ENCODE measurements at regions not wholly inside any gene's neighbourhood (a gene's known extent, or its start where the extent isn't known, plus 50 kb on each side); places are given as distances from the start of the nearest gene placed in this dataset.

GRCh38 chr1:102282955-102283354 is 286.2 kb upstream of the OLFM3 start:
- no peaks in the 10 kb centered on the region for H3K36me3 ChIP-seq
- intact Hi-C loops (cut with DNase I): no loop called here
- H3K9me3 ChIP-seq: no peaks in the 10 kb centered on the region
- DNase-seq: no peak
- no peak for TF ChIP-seq CTCF (IDR thresholded peaks at IDR 0.05)
- no peak for TF ChIP-seq POLR2A (IDR thresholded peaks at IDR 0.05)
- no peak overlapping the region for H3K27ac ChIP-seq
- no peak overlapping the region for H3K4me3 ChIP-seq (replicated peaks in 1 of 3)
- H3K4me1 ChIP-seq: no peaks in the 10 kb centered on the region
- 72 to 73% methylated on average over 1 of the region's 1 CpG for WGBS, 2 donors
- H3K27me3 ChIP-seq: no peaks in the 10 kb centered on the region

GRCh38 chr1:102262994-102263393 is 266.3 kb upstream of the OLFM3 start:
- TF ChIP-seq POLR2A (IDR thresholded peaks at IDR 0.05) (no peak), CTCF (IDR thresholded peaks at IDR 0.05) (no peak)
- Histone ChIP-seq H3K4me3 (replicated peaks in 1 of 3) (no peak overlapping the region), H3K36me3 (no peaks in the 10 kb centered on the region), H3K27me3 (no peaks in the 10 kb centered on the region), H3K27ac (no peak overlapping the region), H3K4me1 (no peaks in the 10 kb centered on the region), H3K9me3 (no peaks in the 10 kb centered on the region)
- intact Hi-C loops (cut with DNase I): no loop called here
- no peak for DNase-seq

DNA sequence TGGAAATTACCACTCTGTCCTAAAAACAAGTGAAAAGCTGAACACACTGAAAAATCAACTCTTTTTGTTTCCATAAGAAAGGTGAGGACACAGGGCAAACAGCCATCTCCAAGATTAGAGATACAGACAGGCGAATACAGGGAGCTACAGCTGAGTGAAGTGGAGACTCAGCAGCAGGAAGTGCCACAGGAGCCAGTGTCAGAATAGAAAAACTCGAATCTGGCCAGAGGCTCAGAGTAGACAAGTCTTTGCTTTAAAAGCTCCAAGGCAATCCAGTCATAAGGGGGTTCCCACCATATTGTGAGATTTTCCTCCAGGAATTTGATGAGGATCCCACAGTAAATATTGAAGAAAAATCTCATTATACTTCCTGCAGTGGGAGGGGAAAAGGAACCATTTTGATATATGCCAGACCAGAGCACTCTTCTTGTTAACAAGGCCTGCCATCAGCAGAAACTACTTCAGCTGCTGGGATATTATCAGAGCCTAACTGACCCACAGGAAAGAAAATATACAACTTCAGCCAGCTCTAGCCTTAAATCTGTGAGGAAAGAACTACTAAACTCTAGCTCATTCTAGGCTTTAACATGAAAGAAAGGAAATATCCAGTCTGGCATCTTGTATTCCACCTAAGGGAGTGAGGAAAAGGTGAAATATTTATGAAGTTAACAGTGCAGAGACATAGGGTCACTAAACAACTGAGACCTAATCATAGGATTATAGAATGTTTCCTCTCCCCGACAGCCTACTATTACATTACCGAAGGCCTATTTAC is 256.2 kb upstream of the OLFM3 start:
- intact Hi-C loops (cut with DNase I): no loop called here
- no peak overlapping the region for H3K4me3 ChIP-seq (replicated peaks in 1 of 3)
- H3K27me3 ChIP-seq: no peaks in the 10 kb centered on the region
- no peaks in the 10 kb centered on the region for H3K36me3 ChIP-seq
- DNase-seq: no peak
- no peaks in the 10 kb centered on the region for H3K4me1 ChIP-seq
- WGBS, 2 donors: 67 to 73% methylated on average over 4 of the region's 4 CpGs
- TF ChIP-seq POLR2A (IDR thresholded peaks at IDR 0.05) (no peak), CTCF (IDR thresholded peaks at IDR 0.05) (no peak)
- no peak overlapping the region for H3K27ac ChIP-seq
- no peaks in the 10 kb centered on the region for H3K9me3 ChIP-seq

- WGBS, 2 donors: 86% methylated on average over 4 of the region's 4 CpGs
- Histone ChIP-seq H3K36me3 (no peaks in the 10 kb centered on the region), H3K9me3 (no peaks in the 10 kb centered on the region), H3K27ac (no peak overlapping the region), H3K4me1 (no peaks in the 10 kb centered on the region), H3K27me3 (no peaks in the 10 kb centered on the region), H3K4me3 (replicated peaks in 1 of 3) (no peak overlapping the region)
- no peak for DNase-seq
- no peak for TF ChIP-seq CTCF (IDR thresholded peaks at IDR 0.05)
- TF ChIP-seq POLR2A (IDR thresholded peaks at IDR 0.05): no peak
- intact Hi-C loops (cut with DNase I): no loop called here
Measured at GRCh38 chr1:102241431-102242338, 245.0 kb upstream of the OLFM3 start.

DNA sequence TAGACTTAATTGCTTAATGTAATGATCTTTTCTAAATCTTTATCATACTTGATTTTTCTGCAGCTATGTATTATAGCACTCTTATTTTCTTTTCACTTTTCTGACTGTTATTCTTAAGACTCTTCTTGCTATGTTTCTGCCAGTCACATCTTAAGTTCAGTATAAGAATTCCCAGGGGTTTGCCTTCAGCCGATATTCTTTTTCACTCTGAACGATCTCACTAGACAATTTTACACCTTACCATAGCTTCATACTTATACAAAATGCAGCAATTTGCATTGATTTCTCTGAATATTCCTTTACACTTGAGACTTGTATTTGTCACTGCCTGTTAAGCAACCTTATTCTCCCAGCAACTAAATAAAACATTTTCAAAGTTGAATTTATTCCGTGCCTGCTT is 242.5 kb upstream of the OLFM3 start:
- intact Hi-C loops (cut with DNase I): no loop called here
- Histone ChIP-seq H3K4me1 (no peaks in the 10 kb centered on the region), H3K36me3 (no peaks in the 10 kb centered on the region), H3K27ac (no peak overlapping the region), H3K27me3 (no peaks in the 10 kb centered on the region), H3K9me3 (no peaks in the 10 kb centered on the region), H3K4me3 (replicated peaks in 1 of 3) (no peak overlapping the region)
- WGBS, 2 donors: 51 to 55% methylated on average over 3 of the region's 3 CpGs
- TF ChIP-seq POLR2A (IDR thresholded peaks at IDR 0.05) (no peak), CTCF (IDR thresholded peaks at IDR 0.05) (no peak)
- DNase-seq: no peak
